ENCODE measurements at regions not wholly inside any gene's neighbourhood (a gene's known extent, or its start where the extent isn't known, plus 50 kb on each side); places are given as distances from the start of the nearest gene placed in this dataset.
"Not testable (repeated sequence)": the region's sequence is repeated elsewhere in the genome, so short reads cannot be mapped to it uniquely, and the experiment has no call there.

DNA sequence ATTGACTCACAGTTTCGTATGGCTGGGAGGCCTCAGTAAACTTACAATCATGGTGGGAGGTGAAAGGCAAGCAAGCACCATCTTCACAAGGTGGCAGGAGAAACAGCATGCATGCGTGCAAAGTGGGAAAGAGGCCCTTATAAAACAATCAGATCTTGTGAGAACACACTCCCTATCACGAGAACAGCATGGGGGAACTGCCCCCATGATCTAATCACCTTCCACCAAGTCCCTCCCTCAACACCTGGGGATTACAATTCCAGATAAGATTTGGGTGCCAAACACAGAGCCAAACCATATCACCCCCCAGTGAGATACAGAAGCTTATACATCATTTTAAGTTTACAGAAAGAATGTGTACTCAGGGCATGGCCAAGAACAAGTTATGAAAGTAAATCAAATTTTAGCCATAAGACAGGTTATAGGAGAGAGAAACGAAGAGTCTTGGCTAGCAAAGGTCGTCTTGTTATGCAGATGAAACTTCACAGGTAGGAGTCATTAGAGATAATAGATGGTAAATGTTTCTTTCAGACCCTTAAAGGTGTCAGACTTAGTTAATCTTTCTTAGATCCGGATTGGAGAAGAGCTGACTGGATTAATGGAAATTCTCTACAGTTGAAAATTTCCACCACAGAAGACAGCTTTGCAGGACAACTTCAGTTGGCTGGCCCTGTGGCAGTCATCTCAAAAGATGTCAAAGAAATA lies 79.8 kb upstream of the SEL1L start:
- H3K9me2 ChIP-seq (ENCODE audit: insufficient read depth): no peaks in the 10 kb centered on the region
- no peaks in the 10 kb centered on the region for H3K9me3 ChIP-seq (ENCODE audit: low read depth)
- H3K79me2 ChIP-seq (ENCODE audit: insufficient read depth): no peaks in the 10 kb centered on the region
- no peaks in the 10 kb centered on the region for H3K27me3 ChIP-seq (replicated peaks; ENCODE audit: insufficient read depth)
- no peak overlapping the region for H3K4me3 ChIP-seq
- WGBS, 2 experiments (ENCODE audit: low coverage in 1 of 2, low lambda C conversion rate in 2 of 2, missing lambda C conversion rate in 2 of 2): 7 to 9% methylated on average over 6 of the region's 6 CpGs
- in situ Hi-C loops (cut with MboI): no loop called here
- H2AFZ ChIP-seq: no peak overlapping the region
- TF ChIP-seq EZH2phosphoT487 (IDR thresholded peaks at IDR 0.05; ENCODE audit: insufficient read depth, low read depth) (no peak), EZH2 (IDR thresholded peaks at IDR 0.05; ENCODE audit: insufficient read depth, poor library complexity, severe bottlenecking) (no peak)
- H4K20me1 ChIP-seq (ENCODE audit: insufficient read depth): no peaks in the 10 kb centered on the region
- no peak overlapping the region for H3K9ac ChIP-seq
- H3K4me2 ChIP-seq (ENCODE audit: unreplicated experiment): no peak overlapping the region
- no peaks in the 10 kb centered on the region for H3K4me1 ChIP-seq (ENCODE audit: insufficient read depth)
- no peaks in the 10 kb centered on the region for H3F3A ChIP-seq (ENCODE audit: insufficient read depth)
- H3K36me3 ChIP-seq (ENCODE audit: low read depth): no peaks in the 10 kb centered on the region
- DNase-seq: no peak
- no peak overlapping the region for H3K27ac ChIP-seq

DNA sequence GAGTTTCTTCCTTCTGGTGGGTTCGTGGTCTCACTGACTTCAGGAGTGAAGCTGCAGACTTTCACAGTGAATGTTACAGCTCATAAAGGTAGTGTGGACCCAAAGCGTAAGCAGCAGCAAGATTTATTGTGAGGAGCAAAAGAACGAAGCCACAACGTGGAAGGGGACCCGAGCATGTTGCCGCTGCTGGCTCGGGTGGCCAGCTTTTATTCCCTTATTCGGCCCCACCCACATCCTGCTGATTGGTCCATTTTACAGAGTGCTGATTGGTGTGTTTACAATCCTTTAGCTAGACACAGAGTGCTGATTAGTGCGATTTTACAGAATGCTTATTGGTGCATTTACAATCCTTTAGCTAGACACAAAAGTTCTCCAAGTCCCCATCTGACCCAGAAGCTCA lies 80.6 kb upstream of the SEL1L start:
- H3F3A ChIP-seq (ENCODE audit: insufficient read depth); H3K4me1 ChIP-seq (ENCODE audit: insufficient read depth); H2AFZ ChIP-seq; H3K36me3 ChIP-seq (ENCODE audit: low read depth); H3K9ac ChIP-seq; H3K27me3 ChIP-seq (replicated peaks; ENCODE audit: insufficient read depth); H3K9me3 ChIP-seq (ENCODE audit: low read depth); in situ Hi-C loops (cut with MboI); H4K20me1 ChIP-seq (ENCODE audit: insufficient read depth); H3K4me2 ChIP-seq (ENCODE audit: unreplicated experiment); H3K79me2 ChIP-seq (ENCODE audit: insufficient read depth); H3K27ac ChIP-seq; H3K9me2 ChIP-seq (ENCODE audit: insufficient read depth); DNase-seq; H3K4me3 ChIP-seq: not testable (repeated sequence)
- 32 to 33% methylated on average over 9 of the region's 9 CpGs for WGBS, 2 experiments (ENCODE audit: low coverage in 1 of 2, low lambda C conversion rate in 2 of 2, missing lambda C conversion rate in 2 of 2)

DNA sequence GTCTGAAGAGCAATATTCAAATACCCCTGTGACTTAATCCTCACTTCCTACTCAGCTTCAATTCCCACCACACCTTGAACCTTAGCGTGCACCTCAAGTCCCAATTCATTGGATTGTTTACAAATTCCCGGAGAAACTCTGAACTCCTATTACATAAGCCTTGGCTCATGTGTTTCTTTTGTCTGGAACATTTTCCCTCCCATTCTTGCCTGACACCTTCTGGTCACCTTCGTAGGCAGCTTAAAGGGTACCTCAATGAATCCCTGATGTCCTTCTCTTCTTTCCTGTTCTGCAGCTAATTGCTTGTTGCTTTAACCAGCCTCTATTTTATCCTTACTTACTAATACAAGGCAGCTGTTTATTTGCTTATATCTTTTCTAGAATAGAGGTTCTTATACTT lies 85.0 kb upstream of the SEL1L start:
- Histone ChIP-seq H3K9me2 (ENCODE audit: insufficient read depth) (no peaks in the 10 kb centered on the region), H4K20me1 (ENCODE audit: insufficient read depth) (no peaks in the 10 kb centered on the region), H3K4me1 (ENCODE audit: insufficient read depth) (no peaks in the 10 kb centered on the region), H3K4me3 (no peak overlapping the region), H3K27ac (no peak overlapping the region), H3K9ac (no peak overlapping the region), H3F3A (ENCODE audit: insufficient read depth) (no peaks in the 10 kb centered on the region), H3K36me3 (ENCODE audit: low read depth) (no peaks in the 10 kb centered on the region), H3K9me3 (ENCODE audit: low read depth) (no peaks in the 10 kb centered on the region), H2AFZ (no peak overlapping the region), H3K79me2 (ENCODE audit: insufficient read depth) (no peaks in the 10 kb centered on the region), H3K27me3 (replicated peaks; ENCODE audit: insufficient read depth) (no peaks in the 10 kb centered on the region), H3K4me2 (ENCODE audit: unreplicated experiment) (no peak overlapping the region)
- WGBS, 2 experiments (ENCODE audit: low coverage in 1 of 2, low lambda C conversion rate in 2 of 2, missing lambda C conversion rate in 2 of 2): 21% methylated on average over 3 of the region's 3 CpGs
- DNase-seq: no peak
- TF ChIP-seq EZH2phosphoT487 (IDR thresholded peaks at IDR 0.05; ENCODE audit: insufficient read depth, low read depth) (no peak), EZH2 (IDR thresholded peaks at IDR 0.05; ENCODE audit: insufficient read depth, poor library complexity, severe bottlenecking) (no peak)
- in situ Hi-C loops (cut with MboI): no loop called here

DNA sequence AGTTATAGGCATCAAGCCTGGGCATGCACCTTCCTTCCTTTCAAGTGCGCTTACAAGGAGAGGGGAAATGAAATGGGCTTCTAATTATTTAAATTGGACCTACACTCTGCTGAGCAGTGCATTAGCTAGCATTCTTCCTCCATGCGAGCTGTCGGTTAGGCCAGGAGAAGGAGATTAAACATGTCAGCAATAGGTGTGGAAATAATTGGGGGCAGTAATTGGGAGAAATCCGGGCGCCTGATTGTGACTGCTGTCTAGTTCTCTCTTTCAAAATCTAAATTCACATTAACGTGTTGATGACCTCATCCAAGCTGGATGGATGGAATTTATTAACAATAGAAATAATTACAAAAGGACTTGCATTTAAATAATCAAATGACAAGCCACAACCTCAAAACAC lies 86.2 kb upstream of the SEL1L start:
- in situ Hi-C loops (cut with MboI): no loop called here
- Histone ChIP-seq H3K9me2 (ENCODE audit: insufficient read depth) (no peaks in the 10 kb centered on the region), H3K4me3 (no peak overlapping the region), H3K27me3 (replicated peaks; ENCODE audit: insufficient read depth) (no peaks in the 10 kb centered on the region), H3K9ac (no peak overlapping the region), H3K4me1 (ENCODE audit: insufficient read depth) (no peaks in the 10 kb centered on the region), H3K4me2 (ENCODE audit: unreplicated experiment) (no peak overlapping the region), H3F3A (ENCODE audit: insufficient read depth) (no peaks in the 10 kb centered on the region), H3K9me3 (ENCODE audit: low read depth) (no peaks in the 10 kb centered on the region), H4K20me1 (ENCODE audit: insufficient read depth) (no peaks in the 10 kb centered on the region), H3K79me2 (ENCODE audit: insufficient read depth) (no peaks in the 10 kb centered on the region), H2AFZ (no peak overlapping the region), H3K27ac (no peak overlapping the region), H3K36me3 (ENCODE audit: low read depth) (no peaks in the 10 kb centered on the region)
- DNase-seq: no peak
- TF ChIP-seq EZH2 (IDR thresholded peaks at IDR 0.05; ENCODE audit: insufficient read depth, poor library complexity, severe bottlenecking): no peak
- no peak for TF ChIP-seq EZH2phosphoT487 (IDR thresholded peaks at IDR 0.05; ENCODE audit: insufficient read depth, low read depth)
- 46 to 55% methylated on average over 6 of the region's 6 CpGs for WGBS, 2 experiments (ENCODE audit: low coverage in 1 of 2, low lambda C conversion rate in 2 of 2, missing lambda C conversion rate in 2 of 2)

DNA sequence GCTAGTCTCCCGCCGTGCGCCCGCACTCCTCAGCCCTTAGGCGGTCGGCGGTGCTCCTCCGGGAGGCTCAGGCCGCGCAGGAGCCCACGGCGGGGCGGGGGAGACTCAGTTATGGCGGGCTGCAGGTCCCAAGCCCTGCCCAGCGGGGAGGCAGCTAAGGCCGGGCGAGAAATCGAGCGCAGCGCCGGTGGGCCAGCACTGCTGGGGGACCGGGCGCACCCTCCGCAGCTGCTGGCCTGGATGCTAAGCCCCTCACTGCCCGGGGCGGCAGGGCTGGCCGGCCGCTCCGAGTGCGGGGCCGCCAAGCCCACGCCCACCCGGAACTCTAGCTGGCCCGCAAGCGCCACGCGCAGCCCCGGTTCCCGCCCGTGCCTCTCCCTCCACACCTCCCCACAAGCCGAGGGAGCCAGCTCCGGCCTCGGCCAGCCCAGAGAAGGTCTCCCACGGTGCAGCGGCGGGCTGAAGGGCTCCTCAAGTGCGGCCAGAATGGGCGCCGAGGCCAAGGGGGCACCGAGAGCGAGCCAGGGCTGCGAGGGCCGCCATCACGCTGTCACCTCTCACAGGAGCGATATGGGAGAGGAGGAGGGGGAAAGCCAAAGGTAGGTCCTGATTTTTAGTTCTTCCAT lies 90.2 kb upstream of the SEL1L start:
- in situ Hi-C loops (cut with MboI); H3K4me3 ChIP-seq; H3K9me3 ChIP-seq (ENCODE audit: low read depth); H3K9me2 ChIP-seq (ENCODE audit: insufficient read depth); H3K4me2 ChIP-seq (ENCODE audit: unreplicated experiment); DNase-seq; H3K27me3 ChIP-seq (replicated peaks; ENCODE audit: insufficient read depth); H3K9ac ChIP-seq; H3K79me2 ChIP-seq (ENCODE audit: insufficient read depth); H4K20me1 ChIP-seq (ENCODE audit: insufficient read depth); H3F3A ChIP-seq (ENCODE audit: insufficient read depth); H3K4me1 ChIP-seq (ENCODE audit: insufficient read depth); H3K36me3 ChIP-seq (ENCODE audit: low read depth); H2AFZ ChIP-seq; H3K27ac ChIP-seq: not testable (repeated sequence)
- 75 to 79% methylated on average over 33 to 42 of the region's 55 CpGs for WGBS, 2 experiments (ENCODE audit: low coverage in 1 of 2, low lambda C conversion rate in 2 of 2, missing lambda C conversion rate in 2 of 2)
